Kidney epithelial cell (primary cell): ENCODE measurements at regions not wholly inside any gene's neighbourhood (a gene's known extent, or its start where the extent isn't known, plus 50 kb on each side); places are given as distances from the start of the nearest gene placed in this dataset.

Experiments
- DNase-seq: peaks from one replicate; pipeline ENCODE4 v3.0.0-alpha.2; 2010; ENCODE audit warnings: low read depth
- H3K27me3 ChIP-seq: 2 replicates; pipeline ENCODE4 v1.6.0; 2011; ENCODE audit warnings: low read length; ENCODE audit not compliant: control insufficient read depth, insufficient read depth
- H3K36me3 ChIP-seq: 2 replicates; pipeline ENCODE4 v1.5.1; 2011; ENCODE audit warnings: low read length; ENCODE audit not compliant: control insufficient read depth, insufficient read depth
- H3K4me3 ChIP-seq: 2 replicates; pipeline ENCODE4 v1.5.1; 2011; ENCODE audit warnings: low read depth, mild to moderate bottlenecking, control low read depth, low read length
- CTCF ChIP-seq: IDR thresholded peaks from 2 replicates; pipeline ENCODE4 v1.5.1; 2011; ENCODE audit warnings: mild to moderate bottlenecking, moderate library complexity, low read length, control low read depth, inconsistent platforms; ENCODE audit not compliant: insufficient read depth, poor library complexity, severe bottlenecking

- no peaks in the 10 kb centered on the region for H3K27me3 ChIP-seq
- no peak overlapping the region for H3K4me3 ChIP-seq
- H3K36me3 ChIP-seq, result no peaks in the 10 kb centered on the region
- DNase-seq, result no peak
- TF ChIP-seq CTCF, result no peak
Measured at GRCh38 chr12:110983811-110984210, 63.4 kb upstream of the MYL2 start.

- no peak overlapping the region for H3K4me3 ChIP-seq
- H3K36me3 ChIP-seq, result no peaks in the 10 kb centered on the region
- no peak for DNase-seq
- no peak for TF ChIP-seq CTCF
- H3K27me3 ChIP-seq, result no peaks in the 10 kb centered on the region
Measured at GRCh38 chr12:110972866-110973265, 52.5 kb upstream of the MYL2 start.

GRCh38 chr12:110971936-110972335 lies 51.6 kb upstream of the MYL2 start:
- Histone ChIP-seq H3K27me3 (no peaks in the 10 kb centered on the region), H3K36me3 (no peaks in the 10 kb centered on the region), H3K4me3 (no peak overlapping the region)
- TF ChIP-seq CTCF, result no peak
- DNase-seq, result no peak

GRCh38 chr12:110971189-110971920 lies 51.0 kb upstream of the MYL2 start:
- H3K36me3 ChIP-seq, result no peaks in the 10 kb centered on the region
- no peak overlapping the region for H3K4me3 ChIP-seq
- no peak for DNase-seq
- TF ChIP-seq CTCF, result no peak
- no peaks in the 10 kb centered on the region for H3K27me3 ChIP-seq
